Prostate gland (tissue), 2 donors: ENCODE measurements at regions not wholly inside any gene's neighbourhood (a gene's known extent, or its start where the extent isn't known, plus 50 kb on each side); places are given as distances from the start of the nearest gene placed in this dataset.

Experiments used
- DNase-seq: peaks from one replicate; pipeline ENCODE4 v3.0.0-alpha.2; 2019; ENCODE audit warnings: low spot score
- H3K27ac ChIP-seq, 2 donors: fragments of 200-600 bp; sonication (generic); 2 replicates each; pipeline ENCODE4 v1.5.1; 2017 to 2019
- H3K27me3 ChIP-seq: fragments of 200-600 bp; sonication (generic); replicated peaks from 2 replicates; pipeline ENCODE4 v1.5.1; 2019; ENCODE audit not compliant: insufficient read depth
- H3K36me3 ChIP-seq, 2 donors: fragments of 200-600 bp; sonication (generic); 1 replicate in 1 of 2; 2 replicates in 1 of 2; pipeline versions ENCODE4 v1.5.1 to v1.8.1; 2017 to 2019
- H3K4me1 ChIP-seq: fragments of 200-600 bp; sonication (generic); replicated peaks from 2 replicates; pipeline ENCODE4 v1.5.1; 2019
- H3K4me3 ChIP-seq, 2 donors: fragments of 200-600 bp; sonication (generic); 2 replicates each; pipeline ENCODE4 v1.5.1; 2017 to 2019
- H3K9me3 ChIP-seq: fragments of 200-600 bp; sonication (generic); 2 replicates; pipeline ENCODE4 v1.5.1; 2017
- CTCF ChIP-seq, 4 experiments: fragments of 200-600 bp in 2 of 4; fragments of 450-650 bp in 2 of 4; sonication (generic) in 2 of 4; IDR thresholded peaks; 1 replicate in 3 of 4; 2 replicates in 1 of 4; pipeline ENCODE4 v1.5.1; 2016 to 2019; ENCODE audit warnings: antibody characterized with exemption in 4 of 4, mild to moderate bottlenecking in 2 of 4, moderate library complexity in 2 of 4
- POLR2A ChIP-seq: fragments of 450-650 bp; IDR thresholded peaks from one replicate; pipeline ENCODE4 v1.6.1; 2016; ENCODE audit warnings: antibody characterized with exemption, mild to moderate bottlenecking
- POLR2AphosphoS5 ChIP-seq: sonication (generic); formaldehyde crosslinking; IDR thresholded peaks from one replicate; pipeline ENCODE4 v1.6.1; 2017; ENCODE audit warnings: antibody characterized with exemption
- WGBS: methylation state at CpG from one replicate; pipeline ENCODE4 v1.1.5; 2018; 5-methylcytosine and 5-hydroxymethylcytosine counted together
- intact Hi-C: fragments of 100-400 bp; cut with DNase I; formaldehyde crosslinking; loops from one replicate; pipeline ENCODE4 v1.14.2; 2022

DNA sequence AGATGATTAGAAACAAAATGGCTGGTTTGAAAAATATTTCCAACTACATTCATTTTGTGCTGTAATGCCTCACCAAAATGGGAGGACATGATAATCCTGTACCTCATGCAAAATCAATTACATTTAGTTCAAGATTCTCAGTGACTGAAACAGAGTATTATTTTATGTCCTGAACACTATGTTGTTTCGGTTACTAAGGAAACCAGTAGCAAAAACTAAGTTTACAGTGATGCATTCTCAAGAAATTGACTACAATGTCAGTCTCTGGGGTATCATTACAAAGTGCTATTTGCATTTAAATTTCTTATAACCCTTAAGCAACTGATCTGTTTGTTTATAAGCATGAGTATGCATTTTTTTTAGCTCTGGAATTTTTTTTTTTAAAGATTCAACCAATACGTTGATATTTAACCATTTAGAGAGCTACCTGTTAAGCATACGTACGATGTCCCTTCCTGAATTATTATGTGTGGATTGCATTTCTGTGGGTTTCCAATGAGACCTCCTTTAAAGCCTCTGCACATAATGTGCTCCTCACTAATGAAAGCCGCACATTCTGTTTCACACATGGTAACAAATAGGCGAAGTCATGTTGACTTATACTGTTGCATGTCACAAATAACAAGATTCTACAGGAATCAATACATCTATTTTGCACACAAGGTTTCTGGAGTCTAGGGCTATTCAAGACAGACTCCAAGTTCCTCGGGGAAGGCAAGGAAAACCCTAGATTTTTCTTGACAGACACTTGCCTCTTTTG, 1035.7 kb downstream of the ADGRL2 start:
- no peaks in the 10 kb centered on the region for H3K4me1 ChIP-seq

DNA sequence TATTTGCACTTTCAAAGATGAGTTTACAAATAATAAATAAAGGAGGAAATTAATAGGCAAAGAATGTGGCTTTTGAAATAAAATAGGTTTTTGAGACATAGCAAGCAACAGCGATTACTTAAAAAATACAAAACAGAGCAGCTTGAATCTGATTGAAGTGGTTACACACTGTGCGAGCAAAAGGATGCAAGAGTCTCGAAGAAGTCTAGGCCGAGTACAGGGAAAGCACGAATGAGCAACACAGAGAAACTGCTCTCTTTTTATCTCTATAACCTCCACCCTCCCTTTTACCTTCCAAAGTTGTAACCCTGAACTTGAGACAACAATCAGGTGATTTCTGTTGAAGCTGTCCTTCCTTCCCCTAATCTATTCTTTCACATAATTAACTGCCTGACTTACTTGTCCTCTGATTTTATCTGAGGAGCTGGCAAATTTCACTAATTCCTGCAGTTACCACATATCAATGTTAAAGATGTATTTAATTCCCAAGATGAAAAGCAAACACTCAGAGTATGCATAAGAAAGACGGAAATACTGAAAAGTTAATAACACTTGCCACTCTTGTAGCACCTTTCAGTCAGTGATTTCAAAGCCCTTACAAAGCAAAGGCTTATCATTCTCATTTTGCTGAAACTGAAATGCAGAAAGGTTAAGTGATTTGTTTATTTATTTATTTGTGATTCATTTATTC, 1030.1 kb downstream of the ADGRL2 start:
- no peak for DNase-seq
- Histone ChIP-seq H3K4me1 (no peaks in the 10 kb centered on the region), H3K27ac (no peak overlapping the region), H3K36me3 (no peaks in the 10 kb centered on the region), H3K9me3 (no peaks in the 10 kb centered on the region), H3K4me3 (no peak overlapping the region), H3K27me3 (no peaks in the 10 kb centered on the region)
- 72% methylated on average over 6 of the region's 6 CpGs for WGBS
- TF ChIP-seq POLR2A (no peak), CTCF (IDR thresholded peaks at IDR 0.05) (no peak), POLR2AphosphoS5 (no peak)
- intact Hi-C loops, result no loop called here

More for the DNA sequence above, 1035.7 kb downstream of the ADGRL2 start:
- no peak for DNase-seq
- Histone ChIP-seq H3K9me3 (no peaks in the 10 kb centered on the region), H3K4me3 (no peak overlapping the region), H3K36me3 (no peaks in the 10 kb centered on the region), H3K27me3 (no peaks in the 10 kb centered on the region), H3K27ac (no peak overlapping the region)
- TF ChIP-seq CTCF (IDR thresholded peaks at IDR 0.05) (no peak), POLR2AphosphoS5 (no peak), POLR2A (no peak)
- intact Hi-C loops, result no loop called here
- 90% methylated on average over 7 of the region's 7 CpGs for WGBS

DNA sequence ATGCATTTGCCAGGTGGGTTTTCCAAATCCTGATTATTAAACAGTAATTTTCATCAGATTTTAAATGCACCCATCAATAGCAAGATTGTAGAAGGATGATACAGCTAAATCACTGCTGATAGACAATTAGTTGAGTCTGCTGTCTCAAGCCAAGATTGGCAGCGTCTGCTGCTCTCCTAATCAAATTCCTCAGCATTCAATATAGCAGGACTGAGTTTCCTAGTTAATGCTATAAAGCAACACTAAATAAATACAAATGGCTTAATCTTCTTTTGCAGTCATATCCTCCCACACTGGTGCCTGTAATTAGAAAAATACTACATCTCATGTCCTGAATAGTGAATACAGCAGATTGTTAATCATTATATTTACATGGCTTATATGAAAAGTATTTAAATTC, 1028.8 kb downstream of the ADGRL2 start:
- H3K27ac ChIP-seq, result no peak overlapping the region
- no peak for TF ChIP-seq CTCF (IDR thresholded peaks at IDR 0.05)
- TF ChIP-seq POLR2A, result no peak
- no peak for TF ChIP-seq POLR2AphosphoS5
- H3K4me3 ChIP-seq, result no peak overlapping the region
- no peaks in the 10 kb centered on the region for H3K9me3 ChIP-seq
- no peaks in the 10 kb centered on the region for H3K4me1 ChIP-seq
- no peak for DNase-seq
- no peaks in the 10 kb centered on the region for H3K27me3 ChIP-seq
- H3K36me3 ChIP-seq, result no peaks in the 10 kb centered on the region
- intact Hi-C loops, result no loop called here
- 77% methylated on average over 1 of the region's 1 CpG for WGBS

DNA sequence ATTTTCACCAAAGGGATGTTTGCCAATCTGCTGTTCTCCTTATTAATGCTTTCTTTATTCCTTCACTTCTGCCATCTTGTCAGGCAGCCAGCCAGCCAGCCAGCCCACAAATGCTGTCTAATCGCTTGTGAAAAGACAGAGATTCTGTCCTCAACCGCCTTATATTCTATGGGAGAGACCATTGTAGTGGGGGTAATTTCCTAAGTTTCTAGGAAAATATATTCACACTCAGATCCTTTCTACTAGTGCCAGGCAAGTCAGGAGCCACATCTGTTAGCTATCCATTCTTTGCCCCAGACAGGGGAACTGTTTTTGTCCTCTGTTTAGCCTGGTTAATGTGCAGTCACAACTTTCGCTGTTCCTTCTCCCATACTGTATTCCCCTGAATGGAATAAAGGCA, 1023.1 kb downstream of the ADGRL2 start:
- Histone ChIP-seq H3K27me3 (no peaks in the 10 kb centered on the region), H3K4me1 (no peaks in the 10 kb centered on the region), H3K4me3 (no peak overlapping the region), H3K27ac (no peak overlapping the region), H3K36me3 (no peaks in the 10 kb centered on the region), H3K9me3 (no peaks in the 10 kb centered on the region)
- no peak for DNase-seq
- TF ChIP-seq POLR2AphosphoS5 (no peak), CTCF (IDR thresholded peaks at IDR 0.05) (no peak), POLR2A (no peak)
- intact Hi-C loops, result no loop called here
- 64% methylated on average over 3 of the region's 3 CpGs for WGBS

- no peaks in the 10 kb centered on the region for H3K4me1 ChIP-seq
- no peaks in the 10 kb centered on the region for H3K27me3 ChIP-seq
- WGBS, result 48% methylated on average over 3 of the region's 3 CpGs
- intact Hi-C loops, result no loop called here
- no peaks in the 10 kb centered on the region for H3K36me3 ChIP-seq
- no peak for DNase-seq
- TF ChIP-seq CTCF (IDR thresholded peaks at IDR 0.05), result no peak
- TF ChIP-seq POLR2A, result no peak
- no peak for TF ChIP-seq POLR2AphosphoS5
- H3K27ac ChIP-seq, result no peak overlapping the region
- no peaks in the 10 kb centered on the region for H3K9me3 ChIP-seq
- H3K4me3 ChIP-seq, result no peak overlapping the region
Observed at GRCh38 chr1:82820816-82821215, 1020.1 kb downstream of the ADGRL2 start.
